Fibroblast of the aortic adventitia (primary cell): ENCODE measurements at regions not wholly inside any gene's neighbourhood (a gene's known extent, or its start where the extent isn't known, plus 50 kb on each side); places are given as distances from the start of the nearest gene placed in this dataset.

Source experiments
- DNase-seq: peaks from one replicate; pipeline ENCODE4 v3.0.0-alpha.2; 2010; ENCODE audit warnings: low read depth
- H3K4me3 ChIP-seq: 2 replicates; pipeline ENCODE4 v1.5.1; 2011; ENCODE audit warnings: low read depth, mild to moderate bottlenecking, control low read depth, low read length, moderate library complexity
- CTCF ChIP-seq: IDR thresholded peaks from 2 replicates; pipeline ENCODE4 v1.5.1; 2011; ENCODE audit warnings: mild to moderate bottlenecking, low read length, control low read depth, inconsistent platforms; ENCODE audit not compliant: insufficient read depth

DNA sequence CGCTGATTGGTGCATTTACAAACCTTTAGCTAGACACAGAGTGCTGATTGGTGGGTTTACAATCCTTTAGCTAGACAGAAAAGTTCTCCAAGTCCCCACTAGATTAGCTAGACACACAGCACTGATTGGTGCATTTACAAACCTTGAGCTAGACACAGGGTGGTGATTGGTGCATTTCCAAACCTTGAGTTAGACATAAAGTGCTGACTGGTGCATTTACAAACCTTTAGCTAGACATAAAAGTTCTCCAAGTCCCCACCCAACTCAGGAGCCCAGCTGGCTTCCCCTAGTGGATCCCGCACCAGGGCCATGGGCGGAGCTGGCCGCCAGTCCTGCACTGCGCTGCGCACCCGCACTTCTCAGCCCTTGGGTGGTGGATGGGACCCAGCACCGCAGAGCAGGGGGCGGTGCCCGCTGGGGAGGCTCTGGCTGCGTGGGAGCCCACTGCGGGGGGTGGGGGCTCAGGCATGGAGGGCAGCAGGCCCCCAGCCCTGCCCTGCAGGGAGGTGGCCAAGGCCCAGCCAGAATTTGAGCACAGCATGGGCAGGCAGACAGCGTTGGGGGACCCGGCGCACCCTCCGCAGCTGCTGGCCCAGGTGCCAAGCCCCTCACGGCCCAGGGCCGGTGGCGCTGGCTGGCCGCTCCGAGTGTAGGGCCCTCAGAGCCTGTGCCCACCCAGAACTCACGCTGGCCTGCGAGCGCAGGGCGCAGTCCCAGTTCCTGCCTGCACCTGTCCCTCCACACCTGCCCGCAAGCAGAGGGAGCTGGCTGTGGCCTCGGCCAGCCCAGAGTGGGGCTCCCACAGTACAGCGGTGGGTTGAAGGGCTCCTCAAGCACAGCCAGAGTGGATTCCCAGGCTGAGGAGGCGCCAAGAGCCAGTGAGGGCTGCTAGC, 608.9 kb upstream of the LCORL start:
- DNase-seq, result no peak
- TF ChIP-seq CTCF, result no peak
- H3K4me3 ChIP-seq, result no peak overlapping the region

DNA sequence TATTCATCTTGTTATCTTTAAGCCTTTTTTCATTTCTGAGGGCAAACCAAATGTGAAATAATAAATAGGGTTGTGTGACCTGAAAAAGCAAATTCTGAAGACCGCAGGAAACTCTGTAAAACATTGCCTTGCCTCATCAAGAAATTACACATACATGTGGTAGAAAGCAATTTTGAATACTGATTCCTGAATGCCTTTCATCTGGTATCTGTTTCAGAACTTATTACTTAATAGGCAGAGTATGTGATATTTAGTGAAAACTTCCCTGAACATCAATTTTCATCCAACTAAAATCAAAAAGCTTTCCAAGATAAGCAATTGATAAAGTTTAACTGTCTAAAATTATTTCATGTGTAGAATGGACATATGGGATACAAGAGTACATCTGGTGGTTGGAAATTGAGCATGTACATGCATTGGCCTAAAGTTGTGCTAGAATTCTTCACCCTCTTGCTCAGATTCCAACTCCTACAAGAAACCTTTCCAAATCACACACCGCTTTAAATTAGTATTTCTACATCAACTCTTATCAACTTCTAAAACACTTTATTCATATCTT, 606.0 kb upstream of the LCORL start:
- DNase-seq, result no peak
- no peak for TF ChIP-seq CTCF
- no peak overlapping the region for H3K4me3 ChIP-seq

DNA sequence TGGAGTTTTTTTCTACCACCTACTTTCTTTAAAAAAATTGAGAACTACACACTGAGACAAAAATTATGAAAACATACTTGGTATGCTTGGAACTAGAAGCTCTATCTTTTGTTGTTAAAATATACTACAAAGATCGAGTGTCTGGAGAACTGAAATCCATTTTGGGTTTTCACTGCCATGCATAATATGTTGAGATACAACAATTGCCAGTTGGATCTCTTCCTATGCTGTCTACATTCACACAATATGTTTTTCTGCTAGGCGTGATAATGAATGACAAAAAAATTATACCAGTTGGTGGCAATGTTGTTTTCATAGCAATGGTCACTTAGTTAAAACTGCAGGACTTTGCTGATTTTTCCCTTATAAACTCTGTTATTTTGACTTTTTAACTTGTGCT, 605.4 kb upstream of the LCORL start:
- no peak for TF ChIP-seq CTCF
- no peak overlapping the region for H3K4me3 ChIP-seq
- DNase-seq, result no peak

- no peak for TF ChIP-seq CTCF
- no peak overlapping the region for H3K4me3 ChIP-seq
- DNase-seq, result no peak
These were observed 604.8 kb upstream of the LCORL start for GRCh38 chr4:18626366-18626765.

DNA sequence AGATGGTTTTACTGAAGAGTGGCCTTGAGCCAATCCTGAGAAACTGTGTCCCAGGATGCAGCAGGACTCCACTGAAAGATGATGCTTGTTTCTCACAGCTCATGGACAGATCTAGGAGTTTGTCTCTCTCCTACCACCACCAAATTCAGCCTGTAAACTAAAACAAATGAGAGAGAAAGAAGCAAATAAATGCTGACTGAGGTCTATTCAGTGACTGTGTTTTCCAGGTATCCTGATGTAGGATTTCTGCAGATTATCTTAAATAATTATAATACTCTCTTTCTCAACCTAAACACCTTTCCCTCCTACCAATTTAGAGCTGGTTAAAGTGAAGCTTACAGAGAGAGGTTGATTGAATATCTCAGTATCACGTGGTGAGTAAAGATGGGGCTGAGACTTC, 599.6 kb upstream of the LCORL start:
- DNase-seq, result no peak
- TF ChIP-seq CTCF, result no peak
- H3K4me3 ChIP-seq, result no peak overlapping the region

- no peak for DNase-seq
- no peak for TF ChIP-seq CTCF
- no peak overlapping the region for H3K4me3 ChIP-seq
These were observed 595.2 kb upstream of the LCORL start for GRCh38 chr4:18616720-18617119.
